Nephron progenitor cell (in vitro differentiated cells): ENCODE measurements at regions not wholly inside any gene's neighbourhood (a gene's known extent, or its start where the extent isn't known, plus 50 kb on each side); places are given as distances from the start of the nearest gene placed in this dataset.
"Not testable (repeated sequence)": the region's sequence is repeated elsewhere in the genome, so short reads cannot be mapped to it uniquely, and the experiment has no call there.

Experiments used
- DNase-seq: peaks from one replicate; pipeline ENCODE4 v3.0.0; 2021
- H3K27ac Mint-ChIP-seq: 2 replicates; pipeline ENCODE4 v1.8.0; 2021; ENCODE audit warnings: mild to moderate bottlenecking, moderate library complexity, mixed read lengths
- H3K27me3 Mint-ChIP-seq: 2 replicates; pipeline ENCODE4 v1.8.0; 2021; ENCODE audit warnings: mild to moderate bottlenecking, low read depth, mixed read lengths; ENCODE audit not compliant: poor library complexity
- H3K36me3 Mint-ChIP-seq: 2 replicates; pipeline ENCODE4 v1.8.0; 2021; ENCODE audit warnings: low read depth, mixed read lengths
- H3K4me1 Mint-ChIP-seq: 2 replicates; pipeline ENCODE4 v1.8.0; 2021; ENCODE audit warnings: mixed read lengths
- H3K4me3 Mint-ChIP-seq: 2 replicates; pipeline ENCODE4 v1.8.0; 2021; ENCODE audit warnings: mild to moderate bottlenecking, moderate library complexity, mixed read lengths
- H3K9me3 Mint-ChIP-seq: 2 replicates; pipeline ENCODE4 v1.8.0; 2021; ENCODE audit warnings: mild to moderate bottlenecking, moderate library complexity, mixed read lengths
- CTCF ChIP-seq: fragments of 200-600 bp; sonication (generic); IDR thresholded peaks from 2 replicates; pipeline ENCODE4 v1.5.0; 2021; ENCODE audit warnings: antibody characterized with exemption

GRCh38 chr7:16940776-16941175 is 59.0 kb upstream of the AGR3 start:
- H3K4me3 Mint-ChIP-seq, result no peak overlapping the region
- H3K27ac Mint-ChIP-seq, result no peak overlapping the region
- H3K36me3 Mint-ChIP-seq, result no peaks in the 10 kb centered on the region
- no peaks in the 10 kb centered on the region for H3K4me1 Mint-ChIP-seq
- H3K27me3 Mint-ChIP-seq, result no peaks in the 10 kb centered on the region
- peaks cover 23% of the 10 kb centered on the region for H3K9me3 Mint-ChIP-seq
- DNase-seq, result no peak
- no peak for TF ChIP-seq CTCF

DNA sequence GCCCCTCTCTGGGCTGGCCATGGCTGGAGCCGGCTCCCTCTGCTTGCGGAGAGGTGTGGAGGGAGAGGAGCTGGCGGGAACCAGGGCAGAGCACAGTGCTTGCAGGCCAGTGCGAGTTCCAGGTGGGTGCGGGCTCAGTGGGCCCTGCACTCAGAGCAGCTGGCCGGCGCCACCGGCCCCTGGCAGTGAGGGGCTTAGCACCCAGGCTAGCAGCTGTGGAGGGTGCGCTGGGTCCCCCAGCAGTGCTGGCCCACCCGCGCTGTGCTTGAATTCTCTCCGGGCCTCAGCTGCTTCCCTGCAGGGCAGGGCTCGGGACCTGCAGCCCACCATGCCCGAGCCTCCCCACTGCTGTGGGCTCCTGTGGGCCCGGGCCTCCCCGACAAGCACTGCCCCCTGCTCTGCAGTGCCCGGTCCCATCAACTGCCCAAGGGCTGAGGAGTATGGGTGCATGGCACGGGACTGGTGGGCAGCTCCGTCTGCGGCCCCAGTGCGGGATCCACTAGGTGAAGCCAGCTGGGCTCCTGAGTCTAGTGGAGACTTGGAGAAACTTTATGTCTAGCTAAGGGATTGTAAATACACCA is 61.2 kb upstream of the AGR3 start:
- H3K27ac Mint-ChIP-seq, result no peak overlapping the region
- H3K27me3 Mint-ChIP-seq, result no peaks in the 10 kb centered on the region
- peaks cover 6% of the 10 kb centered on the region for H3K36me3 Mint-ChIP-seq
- no peak for DNase-seq
- H3K4me3 Mint-ChIP-seq, result no peak overlapping the region
- peaks cover 37% of the 10 kb centered on the region for H3K9me3 Mint-ChIP-seq
- TF ChIP-seq CTCF, result no peak
- no peaks in the 10 kb centered on the region for H3K4me1 Mint-ChIP-seq

GRCh38 chr7:16944936-16945335 is 63.2 kb upstream of the AGR3 start:
- TF ChIP-seq CTCF, result no peak
- Mint-ChIP-seq H3K9me3 (peaks cover 52% of the 10 kb centered on the region), H3K4me1 (no peaks in the 10 kb centered on the region), H3K27ac (no peak overlapping the region), H3K36me3 (peaks cover 10% of the 10 kb centered on the region), H3K27me3 (no peaks in the 10 kb centered on the region), H3K4me3 (no peak overlapping the region)
- DNase-seq, result no peak

- Mint-ChIP-seq H3K27ac (no peak overlapping the region), H3K27me3 (no peaks in the 10 kb centered on the region), H3K36me3 (peaks cover 10% of the 10 kb centered on the region), H3K4me3 (no peak overlapping the region), H3K9me3 (peaks cover 52% of the 10 kb centered on the region), H3K4me1 (no peaks in the 10 kb centered on the region)
- no peak for DNase-seq
- no peak for TF ChIP-seq CTCF
Measured at GRCh38 chr7:16945372-16945771, 63.6 kb upstream of the AGR3 start.

- DNase-seq, H3K4me3 Mint-ChIP-seq, H3K4me1 Mint-ChIP-seq, H3K27ac Mint-ChIP-seq, H3K27me3 Mint-ChIP-seq: not testable (repeated sequence)
- Mint-ChIP-seq H3K36me3 (peaks cover 10% of the 10 kb centered on the region), H3K9me3 (peaks cover 43% of the 10 kb centered on the region)
Measured at GRCh38 chr7:16948110-16948509, 66.3 kb upstream of the AGR3 start.

DNA sequence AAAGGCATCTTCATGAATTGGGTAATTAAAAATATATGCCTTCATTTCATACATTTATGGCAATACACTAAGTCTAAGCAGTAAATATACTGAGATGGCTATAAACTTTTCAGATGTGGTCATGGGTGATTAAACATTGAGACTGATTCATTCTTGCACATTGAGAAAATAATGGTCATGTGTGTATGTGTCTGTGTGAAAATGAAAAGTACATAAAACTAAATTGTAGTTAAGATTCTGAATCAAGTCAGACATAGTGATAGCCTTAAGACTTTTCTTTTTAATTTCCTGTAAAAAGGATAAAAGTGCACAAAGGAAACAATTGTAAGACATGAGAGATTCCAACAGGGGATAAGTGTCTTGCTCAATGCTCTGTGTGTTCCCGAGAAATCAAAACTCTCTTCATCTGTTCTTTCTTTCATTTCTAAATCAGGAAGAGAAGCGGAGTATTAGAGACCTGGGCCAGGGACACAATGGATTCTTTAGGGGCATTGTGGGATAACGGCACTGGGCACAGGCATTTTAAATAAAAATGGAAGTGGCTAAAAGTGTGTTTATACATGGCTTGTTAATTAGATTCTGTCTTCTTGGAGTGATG is 69.8 kb upstream of the AGR3 start:
- Mint-ChIP-seq H3K4me1 (no peaks in the 10 kb centered on the region), H3K4me3 (no peak overlapping the region)

More for the DNA sequence above, 69.8 kb upstream of the AGR3 start:
- DNase-seq, result no peak
- no peak for TF ChIP-seq CTCF
- Mint-ChIP-seq H3K9me3 (peaks cover 28% of the 10 kb centered on the region), H3K27ac (no peak overlapping the region), H3K36me3 (peaks cover 10% of the 10 kb centered on the region), H3K27me3 (no peaks in the 10 kb centered on the region)
